IMR-90 (cell line): ENCODE measurements at regions not wholly inside any gene's neighbourhood (a gene's known extent, or its start where the extent isn't known, plus 50 kb on each side); places are given as distances from the start of the nearest gene placed in this dataset.

Experiments used
- ATAC-seq: fragments of 200-7000 bp; cut with Tn5 transposase; 2 replicates; pipeline ENCODE4 v1.9.1; 2020; ENCODE audit warnings: low read depth, mild to moderate bottlenecking, moderate library complexity
- BruUV-seq: library from RNA; stranded (reverse); fragments of 400-500 nt; replicated peaks from 2 replicates; lab custom pipeline; 2021; lab: Mats Ljungman, UMichigan
- CTCF ChIA-PET: fragments of 300-600 bp; formaldehyde crosslinking; extraction: SDS; loops from one replicate; lab custom pipeline; 2021; ENCODE audit warnings: antibody characterized with exemption; lab: Yijun Ruan, JAX
- POLR2A ChIA-PET: fragments of 300-600 bp; sonication (Branson Sonifier 250); formaldehyde crosslinking; loops from one replicate; lab custom pipeline; 2022; ENCODE audit warnings: antibody characterized with exemption; ENCODE audit not compliant: unreplicated experiment; lab: Charles Lee
- DNase-seq: peaks from one replicate; pipeline ENCODE4 v3.0.0; 2013
- H2AFZ ChIP-seq: replicated peaks from 2 replicates; pipeline ENCODE3; 2013; ENCODE audit warnings: low read length, mild to moderate bottlenecking; ENCODE audit not compliant: poor library complexity
- H2AK5ac ChIP-seq: 2 replicates; pipeline ENCODE4 v1.6.1; 2013; ENCODE audit warnings: low read depth, low read length, inconsistent platforms
- H2AK9ac ChIP-seq: replicated peaks from 2 replicates; pipeline ENCODE3; 2013; ENCODE audit warnings: mild to moderate bottlenecking, low read depth, low read length, moderate library complexity; ENCODE audit not compliant: poor library complexity
- H2BK120ac ChIP-seq: 2 replicates; pipeline ENCODE4 v1.6.1; 2013; ENCODE audit warnings: low read depth, low read length, inconsistent platforms
- H2BK15ac ChIP-seq: 3 replicates; pipeline ENCODE4 v1.6.1; 2013; ENCODE audit warnings: low read depth, low read length, inconsistent platforms
- H2BK20ac ChIP-seq: 2 replicates; pipeline ENCODE4 v1.6.1; 2013; ENCODE audit warnings: low read depth, mild to moderate bottlenecking, inconsistent platforms, low read length, moderate library complexity
- H2BK5ac ChIP-seq: 2 replicates; pipeline ENCODE4 v1.6.1; 2013; ENCODE audit warnings: mild to moderate bottlenecking, low read depth, low read length, inconsistent platforms; ENCODE audit not compliant: poor library complexity, severe bottlenecking
- H3K14ac ChIP-seq: replicated peaks from 2 replicates; pipeline ENCODE4 v1.6.1; 2013; ENCODE audit warnings: low read depth, low read length, inconsistent platforms
- H3K18ac ChIP-seq: 2 replicates; pipeline ENCODE4 v1.6.1; 2013; ENCODE audit warnings: low read depth, low read length, control low read depth
- H3K23ac ChIP-seq: 2 replicates; pipeline ENCODE4 v1.6.1; 2013; ENCODE audit warnings: low read depth, low read length, inconsistent platforms
- H3K27ac ChIP-seq: 2 replicates; pipeline ENCODE4 v1.5.1; 2013; ENCODE audit warnings: mild to moderate bottlenecking, control low read depth, low read length; ENCODE audit not compliant: insufficient read depth
- H3K27me3 ChIP-seq: 2 replicates; pipeline ENCODE4 v1.6.1; 2013; ENCODE audit warnings: low read length; ENCODE audit not compliant: control insufficient read depth, insufficient read depth
- H3K36me3 ChIP-seq: 2 replicates; pipeline ENCODE4 v1.6.1; 2013; ENCODE audit warnings: low read length, mixed read lengths; ENCODE audit not compliant: control insufficient read depth, insufficient read depth
- H3K4ac ChIP-seq: 2 replicates; pipeline ENCODE4 v1.6.1; 2013; ENCODE audit warnings: low read depth, low read length, inconsistent platforms
- H3K4me1 ChIP-seq: 2 replicates; pipeline ENCODE4 v1.6.1; 2013; ENCODE audit warnings: low read length, mixed read lengths; ENCODE audit not compliant: control insufficient read depth, insufficient read depth
- H3K4me2 ChIP-seq: 2 replicates; pipeline ENCODE4 v1.6.1; 2013; ENCODE audit warnings: low read depth, mild to moderate bottlenecking, control low read depth, low read length, moderate library complexity
- H3K4me3 ChIP-seq: 2 replicates; pipeline ENCODE4 v1.5.1; 2013; ENCODE audit warnings: low read depth, mild to moderate bottlenecking, control low read depth, low read length, moderate library complexity; ENCODE audit not compliant: insufficient read depth
- H3K56ac ChIP-seq: 2 replicates; pipeline ENCODE4 v1.6.1; 2013; ENCODE audit warnings: low read length, inconsistent platforms; ENCODE audit not compliant: insufficient read depth; ENCODE audit errors: extremely low read depth
- H3K79me1 ChIP-seq, 2 experiments: 2 replicates each; pipeline ENCODE4 v1.6.1; 2013; ENCODE audit warnings: low read length in 2 of 2, inconsistent platforms in 1 of 2, low read depth in 1 of 2
- H3K9ac ChIP-seq: 2 replicates; pipeline ENCODE4 v1.6.1; 2013; ENCODE audit warnings: low read depth, low read length, control low read depth
- H3K9me1 ChIP-seq: 2 replicates; pipeline ENCODE4 v1.6.1; 2013; ENCODE audit warnings: low read length, inconsistent platforms; ENCODE audit not compliant: insufficient read depth
- H3K9me3 ChIP-seq: 2 replicates; pipeline ENCODE4 v1.6.1; 2013; ENCODE audit warnings: low read length; ENCODE audit not compliant: control insufficient read depth, insufficient read depth
- H4K20me1 ChIP-seq: 2 replicates; pipeline ENCODE4 v1.6.1; 2013; ENCODE audit warnings: low read length, inconsistent platforms; ENCODE audit not compliant: insufficient read depth
- H4K5ac ChIP-seq: 2 replicates; pipeline ENCODE4 v1.6.1; 2013; ENCODE audit warnings: mild to moderate bottlenecking, low read depth, low read length, control low read depth
- H4K8ac ChIP-seq, 2 experiments: 2 replicates each; pipeline ENCODE4 v1.6.1; 2013; ENCODE audit warnings: low read depth in 2 of 2, low read length in 2 of 2, control low read depth in 1 of 2, inconsistent platforms in 1 of 2
- H4K91ac ChIP-seq: 2 replicates; pipeline ENCODE4 v1.6.1; 2013; ENCODE audit warnings: low read depth, low read length, inconsistent platforms; ENCODE audit not compliant: insufficient read depth
- BHLHE40 ChIP-seq: fragments of 150-350 bp; IDR thresholded peaks from 2 replicates; pipeline ENCODE4 v1.6.1; 2016; ENCODE audit warnings: mild to moderate bottlenecking, low read depth, low read length
- CHD1 ChIP-seq: IDR thresholded peaks from 2 replicates; pipeline ENCODE4 v1.6.1; 2012; ENCODE audit warnings: low read depth, low read length, improper control_type of control experiment
- FOS ChIP-seq: fragments of 150-350 bp; IDR thresholded peaks from 2 replicates; pipeline ENCODE4 v1.6.1; 2016; ENCODE audit warnings: low read depth, low read length
- RAD21 ChIP-seq: IDR thresholded peaks from 2 replicates; pipeline ENCODE4 v1.6.1; 2012; ENCODE audit warnings: low read length, improper control_type of control experiment
- WGBS, 2 experiments: methylation state at CpG; one replicate each; pipeline versions ENCODE4 v1.1.5 to v1.1.7; 2013; ENCODE audit warnings: missing lambda C conversion rate in 2 of 2; ENCODE audit not compliant: insufficient read length in 1 of 2; ENCODE audit errors: extremely low coverage in 2 of 2; 5-methylcytosine and 5-hydroxymethylcytosine counted together
- dilution Hi-C: fragments of 300-500 bp; cut with HindIII; formaldehyde crosslinking; loops from one replicate; pipeline ENCODE4 v1.14.3; 2018; ENCODE audit warnings: low sequenced_read_pairs; ENCODE audit not compliant: unreplicated experiment
- in situ Hi-C: fragments of 300-500 bp; cut with MboI; formaldehyde crosslinking; loops from 3 replicates; pipeline ENCODE4 v1.14.3; 2019; ENCODE audit warnings: low sequenced_read_pairs, inconsistent platforms, mixed read lengths
- intact Hi-C: fragments of 100-400 bp; cut with micrococcal nuclease; formaldehyde crosslinking; loops from 2 replicates; pipeline ENCODE4 v1.10.0; 2022

- no peak overlapping the region for H2AFZ ChIP-seq
- no peak overlapping the region for H4K8ac ChIP-seq
- no peak overlapping the region for H3K9ac ChIP-seq
- no peaks in the 10 kb centered on the region for H3K36me3 ChIP-seq
- 0% methylated on average over 1 of the region's 1 CpG; no CpG with 5 or more reads in 1 of the 2 experiments for WGBS, 2 experiments
- H3K14ac ChIP-seq = no peak overlapping the region
- no peak overlapping the region for H2BK15ac ChIP-seq
- H3K27ac ChIP-seq = no peak overlapping the region
- in situ Hi-C loops = no loop called here
- ChIA-PET CTCF (no interaction called here), POLR2A (no interaction called here)
- H4K5ac ChIP-seq = no peak overlapping the region
- no peak overlapping the region for H4K91ac ChIP-seq
- H3K9me3 ChIP-seq = no peaks in the 10 kb centered on the region
- BruUV-seq = no TSS peak
- no peak overlapping the region for H2BK5ac ChIP-seq
- H3K79me1 ChIP-seq = no peaks in the 10 kb centered on the region
- H2AK9ac ChIP-seq = no peak overlapping the region
- no peak overlapping the region for H3K4me2 ChIP-seq
- H3K4me1 ChIP-seq = peaks cover 2% of the 10 kb centered on the region
- no peak overlapping the region for H2BK20ac ChIP-seq
- DNase-seq (no peak), ATAC-seq (no peak)
- H3K4ac ChIP-seq = no peak overlapping the region
- no peak overlapping the region for H3K56ac ChIP-seq
- intact Hi-C loops = no loop called here
- no peak overlapping the region for H2AK5ac ChIP-seq
- no peak overlapping the region for H2BK120ac ChIP-seq
- TF ChIP-seq CHD1 = no peak
- TF ChIP-seq FOS = no peak
- TF ChIP-seq BHLHE40 = no peak
- no peak for TF ChIP-seq RAD21
- 0 out of 2 replicates have a peak, but pooled peaks cover 4% of the 10 kb centered on the region for H3K9me1 ChIP-seq
- dilution Hi-C loops = no loop called here
- H3K18ac ChIP-seq = no peak overlapping the region
- H4K20me1 ChIP-seq = no peaks in the 10 kb centered on the region
- H3K23ac ChIP-seq = no peak overlapping the region
- H3K27me3 ChIP-seq = peaks cover 2% of the 10 kb centered on the region; the same call in 1 of the 2 replicates
- no peak overlapping the region for H3K4me3 ChIP-seq
Observed at GRCh38 chr2:48194641-48195040, 119.8 kb upstream of the FOXN2 start.
